ENCODE measurements at regions not wholly inside any gene's neighbourhood (a gene's known extent, or its start where the extent isn't known, plus 50 kb on each side); places are given as distances from the start of the nearest gene placed in this dataset.

GRCh38 chr14:66330916-66331315, 155.3 kb upstream of the CCDC196 start:
- TF ChIP-seq CTCF (conservative IDR thresholded peaks at IDR 0.05 in 1 of 2, IDR thresholded peaks at IDR 0.05 in 1 of 2; ENCODE audit: low read depth in 1 of 2, low read length in 2 of 2) (no peak), EZH2 (IDR thresholded peaks at IDR 0.05; ENCODE audit: low read length, missing control alignments) (no peak)

Data from fibroblast of lung (primary cell).